H9 (cell line): ENCODE measurements at regions not wholly inside any gene's neighbourhood (a gene's known extent, or its start where the extent isn't known, plus 50 kb on each side); places are given as distances from the start of the nearest gene placed in this dataset.

Experiments used
- DNase-seq: peaks from one replicate; pipeline ENCODE4 v3.0.0-alpha.2; 2017
- H2AFZ ChIP-seq: one replicate; pipeline ENCODE4 v1.6.1; 2013; ENCODE audit warnings: mild to moderate bottlenecking, low read length, control low read depth, moderate library complexity
- H2AK5ac ChIP-seq: 2 replicates; pipeline ENCODE4 v1.6.1; 2013; ENCODE audit warnings: low read length, control low read depth, mixed read lengths; ENCODE audit not compliant: insufficient read length
- H2BK120ac ChIP-seq: one replicate; pipeline ENCODE4 v1.6.1; 2013; ENCODE audit warnings: low read depth, mild to moderate bottlenecking, low read length, control low read depth, inconsistent platforms; ENCODE audit not compliant: poor library complexity, severe bottlenecking
- H2BK12ac ChIP-seq: 2 replicates; pipeline ENCODE4 v1.6.1; 2013; ENCODE audit warnings: low read length, control low read depth, mixed read lengths, low read depth; ENCODE audit not compliant: insufficient read length
- H2BK15ac ChIP-seq: 2 replicates; pipeline ENCODE4 v1.6.1; 2013; ENCODE audit warnings: low read depth, low read length, control low read depth
- H2BK20ac ChIP-seq: one replicate; pipeline ENCODE4 v1.6.1; 2013; ENCODE audit warnings: low read depth, mild to moderate bottlenecking, low read length, control low read depth, inconsistent platforms; ENCODE audit not compliant: poor library complexity, severe bottlenecking
- H2BK5ac ChIP-seq: 2 replicates; pipeline ENCODE4 v1.6.1; 2013; ENCODE audit warnings: low read length, control low read depth, mixed read lengths; ENCODE audit not compliant: insufficient read length
- H3K14ac ChIP-seq: 2 replicates; pipeline ENCODE4 v1.6.1; 2013; ENCODE audit warnings: low read length, control low read depth; ENCODE audit not compliant: insufficient read depth
- H3K18ac ChIP-seq: 2 replicates; pipeline ENCODE4 v1.6.1; 2013; ENCODE audit warnings: low read depth, mild to moderate bottlenecking, mixed read lengths, low read length, control low read depth; ENCODE audit not compliant: insufficient read length
- H3K23ac ChIP-seq: 2 replicates; pipeline ENCODE4 v1.6.1; 2013; ENCODE audit warnings: low read length, control low read depth, mixed read lengths, low read depth; ENCODE audit not compliant: insufficient read length
- H3K23me2 ChIP-seq: 2 replicates; pipeline ENCODE4 v1.6.1; 2013; ENCODE audit warnings: low read depth, mild to moderate bottlenecking, mixed read lengths, low read length, control low read depth; ENCODE audit not compliant: insufficient read length, poor library complexity, severe bottlenecking
- H3K27ac ChIP-seq: 2 replicates; pipeline ENCODE4 v1.5.1; 2013; ENCODE audit warnings: low read length, control low read depth, mixed read lengths, low read depth; ENCODE audit not compliant: insufficient read length
- H3K27me3 ChIP-seq: 2 replicates; pipeline ENCODE4 v1.6.1; 2013; ENCODE audit warnings: low read length, control low read depth, inconsistent platforms; ENCODE audit not compliant: insufficient read depth
- H3K4ac ChIP-seq: 2 replicates; pipeline ENCODE4 v1.6.1; 2013; ENCODE audit warnings: low read depth, mild to moderate bottlenecking, control low read depth, inconsistent platforms, low read length, moderate library complexity
- H3K4me1 ChIP-seq: 2 replicates; pipeline ENCODE4 v1.6.1; 2013; ENCODE audit warnings: low read length, control low read depth, inconsistent platforms; ENCODE audit not compliant: insufficient read depth
- H3K4me2 ChIP-seq: 2 replicates; pipeline ENCODE4 v1.6.1; 2013; ENCODE audit warnings: low read length, control low read depth, mixed read lengths; ENCODE audit not compliant: insufficient read length, insufficient read depth
- H3K56ac ChIP-seq: 2 replicates; pipeline ENCODE4 v1.6.1; 2013; ENCODE audit warnings: low read depth, mild to moderate bottlenecking, mixed read lengths, low read length, control low read depth; ENCODE audit not compliant: insufficient read length
- H3K79me1 ChIP-seq: 2 replicates; pipeline ENCODE4 v1.6.1; 2013; ENCODE audit warnings: low read depth, mild to moderate bottlenecking, moderate library complexity, low read length, control low read depth, inconsistent platforms; ENCODE audit not compliant: insufficient read depth, poor library complexity, severe bottlenecking
- H3K79me2 ChIP-seq: 2 replicates; pipeline ENCODE4 v1.6.1; 2013; ENCODE audit warnings: low read length, control low read depth, inconsistent platforms; ENCODE audit not compliant: insufficient read depth
- H3K9ac ChIP-seq: 2 replicates; pipeline ENCODE4 v1.6.1; 2013; ENCODE audit warnings: low read length, control low read depth, mixed read lengths; ENCODE audit not compliant: insufficient read length; ENCODE audit errors: extremely low read depth
- H3K9me3 ChIP-seq: one replicate; pipeline ENCODE4 v1.6.1; 2013; ENCODE audit warnings: low read depth, low read length, inconsistent platforms; ENCODE audit not compliant: control insufficient read depth
- H3T11ph ChIP-seq: one replicate; pipeline ENCODE4 v1.6.1; 2013; ENCODE audit warnings: mild to moderate bottlenecking, low read length, control low read depth, inconsistent platforms
- H4K20me1 ChIP-seq: one replicate; pipeline ENCODE4 v1.6.1; 2013; ENCODE audit not compliant: control insufficient read depth, insufficient read length, insufficient read depth
- H4K5ac ChIP-seq: 2 replicates; pipeline ENCODE4 v1.6.1; 2013; ENCODE audit warnings: low read depth, mild to moderate bottlenecking, mixed read lengths, low read length, control low read depth; ENCODE audit not compliant: insufficient read length
- H4K8ac ChIP-seq: replicated peaks from 2 replicates; pipeline ENCODE4 v1.6.1; 2013; ENCODE audit warnings: low read length, control low read depth, mixed read lengths, low read depth; ENCODE audit not compliant: insufficient read length
- H4K91ac ChIP-seq: 2 replicates; pipeline ENCODE4 v1.6.1; 2013; ENCODE audit warnings: low read depth, mild to moderate bottlenecking, moderate library complexity, mixed read lengths, low read length, control low read depth; ENCODE audit not compliant: insufficient read length
- H3K27ac Mint-ChIP-seq, 3 experiments: 2 replicates in 2 of 3; 3 replicates in 1 of 3; pipeline ENCODE4 v1.8.0; 2020 to 2021; ENCODE audit warnings: mixed read lengths in 3 of 3, mild to moderate bottlenecking in 1 of 3, moderate library complexity in 1 of 3
- H3K27me3 Mint-ChIP-seq: 2 replicates; pipeline ENCODE4 v1.8.0; 2021; ENCODE audit warnings: low read depth, mild to moderate bottlenecking, moderate library complexity, mixed read lengths
- H3K36me3 Mint-ChIP-seq, 3 experiments: 2 replicates in 2 of 3; 3 replicates in 1 of 3; pipeline ENCODE4 v1.8.0; 2020 to 2021; ENCODE audit warnings: low read depth in 3 of 3, mixed read lengths in 3 of 3; ENCODE audit not compliant: insufficient read depth in 1 of 3
- H3K4me1 Mint-ChIP-seq, 2 experiments: 2 replicates each; pipeline ENCODE4 v1.8.0; 2020; ENCODE audit warnings: mixed read lengths in 2 of 2
- H3K4me3 Mint-ChIP-seq, 2 experiments: 2 replicates in 1 of 2; 3 replicates in 1 of 2; pipeline ENCODE4 v1.8.0; 2020 to 2021; ENCODE audit warnings: mild to moderate bottlenecking in 2 of 2, mixed read lengths in 2 of 2, moderate library complexity in 1 of 2
- H3K9me3 Mint-ChIP-seq, 2 experiments: 2 replicates in 1 of 2; 3 replicates in 1 of 2; pipeline ENCODE4 v1.8.0; 2020; ENCODE audit warnings: mild to moderate bottlenecking in 2 of 2, mixed read lengths in 2 of 2, moderate library complexity in 1 of 2
- CTCF ChIP-seq: fragments of 200-600 bp; sonication (generic); conservative IDR thresholded peaks from 3 replicates; pipeline ENCODE4 v1.8.0; 2021; ENCODE audit warnings: antibody characterized with exemption, mild to moderate bottlenecking
- WGBS: extraction: QIAGEN DNeasy Blood & Tissue Kit; methylation state at CpG from one replicate; pipeline ENCODE4 v1.1.7; 2013; ENCODE audit warnings: missing lambda C conversion rate, low lambda C conversion rate, mixed read lengths; ENCODE audit not compliant: insufficient read length; ENCODE audit errors: extremely low coverage; 5-methylcytosine and 5-hydroxymethylcytosine counted together

- Histone ChIP-seq H2BK120ac (no peak overlapping the region), H2BK15ac (no peak overlapping the region), H3K9me3 (no peaks in the 10 kb centered on the region), H4K20me1 (no peaks in the 10 kb centered on the region), H3K79me2 (no peaks in the 10 kb centered on the region), H4K8ac (no peak overlapping the region), H4K5ac (no peak overlapping the region), H3K14ac (no peak overlapping the region), H3K4me1 (no peaks in the 10 kb centered on the region), H3K9ac (no peak overlapping the region), H3K56ac (no peak overlapping the region), H2AK5ac (no peak overlapping the region), H3K23ac (no peak overlapping the region), H3K4ac (no peak overlapping the region), H3K79me1 (no peaks in the 10 kb centered on the region), H3K18ac (no peak overlapping the region), H3K27ac (no peak overlapping the region), H2BK12ac (no peak overlapping the region), H2BK20ac (no peak overlapping the region), H3K23me2 (no peaks in the 10 kb centered on the region), H3K4me2 (no peak overlapping the region), H2AFZ (no peak overlapping the region), H4K91ac (no peak overlapping the region), H2BK5ac (no peak overlapping the region), H3T11ph (no peak overlapping the region), H3K27me3 (no peaks in the 10 kb centered on the region)
- Mint-ChIP-seq H3K4me3 (peak overlapping the region in 1 of 2 experiments; percentile 12; a peak in 1 of 5 replicates), H3K9me3 (no peaks in the 10 kb centered on the region), H3K27ac (peak overlapping the region in 2 of 3 experiments; percentile 45 to 78; a peak in 3 of 7 replicates), H3K36me3 (no peaks in the 10 kb centered on the region), H3K4me1 (peaks cover 15 to 20% of the 10 kb centered on the region in 2 experiments), H3K27me3 (no peaks in the 10 kb centered on the region; the same call in 1 of the 2 replicates)
- no CpG with 5 or more reads among the region's 7 CpGs for WGBS
- TF ChIP-seq CTCF = peak; percentile 41
- peak; percentile 79 for DNase-seq
Observed at GRCh38 chr15:62572797-62573196, 407.7 kb upstream of the C2CD4B start.
